Smooth muscle cell (in vitro differentiated cells): ENCODE measurements at regions not wholly inside any gene's neighbourhood (a gene's known extent, or its start where the extent isn't known, plus 50 kb on each side); places are given as distances from the start of the nearest gene placed in this dataset.

Experiments used
- DNase-seq: peaks from one replicate; lab custom pipeline; 2025; ENCODE audit not compliant: unreplicated experiment; lab: John Stamatoyannopoulos, UW
- H2AFZ ChIP-seq: fragments of 200-600 bp; sonication (generic); 2 replicates; pipeline ENCODE4 v1.6.0; 2016; ENCODE audit warnings: antibody characterized with exemption, low read depth, mild to moderate bottlenecking
- H3F3A ChIP-seq: fragments of 200-600 bp; sonication (generic); 2 replicates; pipeline ENCODE4 v1.6.0; 2017; ENCODE audit warnings: antibody characterized with exemption, low read depth
- H3K27ac ChIP-seq: fragments of 200-600 bp; sonication (generic); 2 replicates; pipeline ENCODE4 v1.5.1; 2016; ENCODE audit warnings: low read depth, mild to moderate bottlenecking
- H3K27me3 ChIP-seq: fragments of 200-600 bp; sonication (generic); 2 replicates; pipeline ENCODE4 v1.6.1; 2016; ENCODE audit warnings: low read depth, mild to moderate bottlenecking
- H3K36me3 ChIP-seq: fragments of 200-600 bp; sonication (generic); 2 replicates; pipeline ENCODE4 v1.5.1; 2016; ENCODE audit warnings: low read depth
- H3K4me1 ChIP-seq: fragments of 200-600 bp; sonication (generic); 2 replicates; pipeline ENCODE4 v1.5.1; 2016; ENCODE audit warnings: low read depth
- H3K4me2 ChIP-seq: fragments of 200-600 bp; sonication (generic); 2 replicates; pipeline ENCODE4 v1.6.0; 2016; ENCODE audit warnings: mild to moderate bottlenecking
- H3K4me3 ChIP-seq: fragments of 200-600 bp; sonication (generic); 2 replicates; pipeline ENCODE4 v1.5.1; 2016; ENCODE audit warnings: mild to moderate bottlenecking
- H3K79me2 ChIP-seq: fragments of 200-600 bp; sonication (generic); 2 replicates; pipeline ENCODE4 v1.6.0; 2016; ENCODE audit warnings: low read depth, mild to moderate bottlenecking
- H3K9ac ChIP-seq: fragments of 200-600 bp; sonication (generic); 2 replicates; pipeline ENCODE4 v1.6.0; 2016; ENCODE audit warnings: low read depth
- H3K9me3 ChIP-seq: fragments of 200-600 bp; sonication (generic); replicated peaks from 2 replicates; pipeline ENCODE4 v1.5.1; 2016; ENCODE audit warnings: low read depth
- H4K20me1 ChIP-seq: fragments of 200-600 bp; sonication (generic); 2 replicates; pipeline ENCODE4 v1.6.0; 2016; ENCODE audit warnings: low read depth
- CTCF ChIP-seq: fragments of 200-600 bp; sonication (generic); IDR thresholded peaks from 2 replicates; pipeline ENCODE4 v1.5.1; 2017; ENCODE audit warnings: borderline replicate concordance, mild to moderate bottlenecking, antibody characterized with exemption; ENCODE audit not compliant: insufficient read depth, poor library complexity, severe bottlenecking
- WGBS: methylation state at CpG from one replicate; pipeline ENCODE4 v1.1.7; 2016; ENCODE audit warnings: low lambda C conversion rate; 5-methylcytosine and 5-hydroxymethylcytosine counted together

- H2AFZ ChIP-seq, result no peak overlapping the region
- 97% methylated on average over 1 of the region's 1 CpG for WGBS
- DNase-seq, result no peak
- no peaks in the 10 kb centered on the region for H3F3A ChIP-seq
- no peaks in the 10 kb centered on the region for H3K36me3 ChIP-seq
- no peak overlapping the region for H3K27ac ChIP-seq
- H3K4me1 ChIP-seq, result no peaks in the 10 kb centered on the region
- H3K27me3 ChIP-seq, result no peaks in the 10 kb centered on the region
- no peak for TF ChIP-seq CTCF
- peaks cover 7% of the 10 kb centered on the region for H3K9me3 ChIP-seq
- H3K79me2 ChIP-seq, result no peaks in the 10 kb centered on the region
- no peak overlapping the region for H3K9ac ChIP-seq
- no peaks in the 10 kb centered on the region for H4K20me1 ChIP-seq
- no peak overlapping the region for H3K4me2 ChIP-seq
- no peak overlapping the region for H3K4me3 ChIP-seq
Measured at GRCh38 chr12:38985961-38986360, 80.6 kb upstream of the CPNE8 start.

GRCh38 chr12:38984388-38984787 lies 79.0 kb upstream of the CPNE8 start:
- no peaks in the 10 kb centered on the region for H3K27me3 ChIP-seq
- H3K27ac ChIP-seq, result no peak overlapping the region
- no peak for TF ChIP-seq CTCF
- H3K4me2 ChIP-seq, result no peak overlapping the region
- H3K9me3 ChIP-seq, result peaks cover 7% of the 10 kb centered on the region
- DNase-seq, result no peak
- H3K36me3 ChIP-seq, result no peaks in the 10 kb centered on the region
- H3K4me1 ChIP-seq, result no peaks in the 10 kb centered on the region
- no peak overlapping the region for H2AFZ ChIP-seq
- H3K79me2 ChIP-seq, result no peaks in the 10 kb centered on the region
- H3K9ac ChIP-seq, result no peak overlapping the region
- WGBS, result 93% methylated on average over 1 of the region's 1 CpG
- H3F3A ChIP-seq, result no peaks in the 10 kb centered on the region
- no peaks in the 10 kb centered on the region for H4K20me1 ChIP-seq
- no peak overlapping the region for H3K4me3 ChIP-seq

GRCh38 chr12:38983117-38983571 lies 77.8 kb upstream of the CPNE8 start:
- DNase-seq, result no peak
- H3K36me3 ChIP-seq, result no peaks in the 10 kb centered on the region
- H3K4me3 ChIP-seq, result no peak overlapping the region
- TF ChIP-seq CTCF, result no peak
- WGBS, result 93% methylated on average over 6 of the region's 6 CpGs
- no peak overlapping the region for H2AFZ ChIP-seq
- no peak overlapping the region for H3K4me2 ChIP-seq
- H3K27ac ChIP-seq, result no peak overlapping the region
- H4K20me1 ChIP-seq, result no peaks in the 10 kb centered on the region
- H3K79me2 ChIP-seq, result no peaks in the 10 kb centered on the region
- H3K4me1 ChIP-seq, result no peaks in the 10 kb centered on the region
- no peak overlapping the region for H3K9ac ChIP-seq
- H3K27me3 ChIP-seq, result no peaks in the 10 kb centered on the region
- H3K9me3 ChIP-seq, result peaks cover 7% of the 10 kb centered on the region
- H3F3A ChIP-seq, result no peaks in the 10 kb centered on the region

- Histone ChIP-seq H3K4me3 (no peak overlapping the region), H3F3A (no peaks in the 10 kb centered on the region), H3K9ac (no peak overlapping the region), H3K36me3 (no peaks in the 10 kb centered on the region), H3K27ac (no peak overlapping the region), H3K4me2 (no peak overlapping the region), H2AFZ (no peak overlapping the region), H3K27me3 (no peaks in the 10 kb centered on the region), H3K79me2 (no peaks in the 10 kb centered on the region), H3K9me3 (no peaks in the 10 kb centered on the region), H3K4me1 (no peaks in the 10 kb centered on the region), H4K20me1 (no peaks in the 10 kb centered on the region)
- TF ChIP-seq CTCF, result no peak
- no peak for DNase-seq
- 68% methylated on average over 1 of the region's 1 CpG for WGBS
Measured at GRCh38 chr12:38977132-38977531, 71.7 kb upstream of the CPNE8 start.
